Endothelial cell of umbilical vein (primary cell): ENCODE measurements at regions not wholly inside any gene's neighbourhood (a gene's known extent, or its start where the extent isn't known, plus 50 kb on each side); places are given as distances from the start of the nearest gene placed in this dataset.

Experiments
- BruUV-seq: library from RNA; stranded (reverse); fragments of 400-500 nt; replicated peaks from 2 replicates; lab custom pipeline; 2021; lab: Mats Ljungman, UMichigan
- CTCF ChIA-PET: fragments of 300-600, 350-600 bp; sonication (Branson Sonifier 250); formaldehyde crosslinking; loops from one replicate; lab custom pipeline; 2021; ENCODE audit warnings: antibody characterized with exemption, inconsistent platforms; lab: Charles Lee
- POLR2A ChIA-PET: fragments of 300-600, 350-600 bp; sonication (Branson Sonifier 250); formaldehyde crosslinking; loops from one replicate; lab custom pipeline; 2021; ENCODE audit warnings: antibody characterized with exemption, inconsistent platforms; lab: Charles Lee
- DNase-seq: peaks from one replicate; pipeline ENCODE4 v3.0.0-alpha.2; 2011; ENCODE audit warnings: low read depth, low spot score
- FAIRE-seq: peaks from 2 replicates; lab custom pipeline; 2011; peaks lifted over from hg19 to GRCh38; lab: Jason Lieb, UNC
- H2AFZ ChIP-seq: 2 replicates; pipeline ENCODE4 v1.6.0; 2012; ENCODE audit warnings: low read depth, low read length, control low read depth, inconsistent platforms
- H3K27ac ChIP-seq: 2 replicates; pipeline ENCODE4 v1.5.1; 2011; ENCODE audit warnings: low read depth, mild to moderate bottlenecking, control low read depth, low read length, moderate library complexity; ENCODE audit not compliant: insufficient read depth
- H3K27me3 ChIP-seq, 2 experiments: 2 replicates each; pipeline versions ENCODE4 v1.6.0 to v1.6.1; 2011; ENCODE audit warnings: low read length in 2 of 2, mixed read lengths in 1 of 2; ENCODE audit not compliant: control insufficient read depth in 2 of 2, insufficient read depth in 2 of 2
- H3K36me3 ChIP-seq, 2 experiments: 2 replicates in 1 of 2; 3 replicates in 1 of 2; pipeline ENCODE4 v1.5.1; 2011; ENCODE audit warnings: low read length in 2 of 2, mild to moderate bottlenecking in 1 of 2, moderate library complexity in 1 of 2; ENCODE audit not compliant: control insufficient read depth in 2 of 2, insufficient read depth in 2 of 2; ENCODE audit errors: extremely low read depth in 1 of 2
- H3K4me1 ChIP-seq: 3 replicates; pipeline ENCODE4 v1.5.1; 2011; ENCODE audit warnings: mild to moderate bottlenecking, low read length; ENCODE audit not compliant: control insufficient read depth, insufficient read depth; ENCODE audit errors: extremely low read depth
- H3K4me2 ChIP-seq: 2 replicates; pipeline ENCODE4 v1.6.1; 2011; ENCODE audit warnings: low read length, control low read depth, mixed read lengths; ENCODE audit not compliant: insufficient read depth
- H3K4me3 ChIP-seq, 3 experiments: fragments of 200-600 bp in 1 of 3; sonication (generic), shearing (Covaris generic) in 1 of 3; replicated peaks in 1 of 3; 2 replicates each; pipeline ENCODE4 v1.5.1; 2011 to 2016; ENCODE audit warnings: control low read depth in 3 of 3, low read length in 3 of 3, mild to moderate bottlenecking in 2 of 3, inconsistent platforms in 1 of 3, low read depth in 1 of 3, moderate library complexity in 1 of 3; ENCODE audit not compliant: insufficient read depth in 1 of 3
- H3K79me2 ChIP-seq: 2 replicates; pipeline ENCODE4 v1.6.0; 2012; ENCODE audit warnings: low read length, inconsistent platforms; ENCODE audit not compliant: control insufficient read depth, insufficient read depth
- H3K9ac ChIP-seq: replicated peaks from 2 replicates; pipeline ENCODE3; 2011; ENCODE audit warnings: low read length, control low read depth; ENCODE audit not compliant: insufficient read depth; ENCODE audit errors: extremely low read depth
- H3K9me1 ChIP-seq: replicated peaks from 3 replicates; pipeline ENCODE4 v1.6.0; 2011; ENCODE audit warnings: mild to moderate bottlenecking, low read length; ENCODE audit not compliant: control insufficient read depth, insufficient read depth; ENCODE audit errors: extremely low read depth
- H3K9me3 ChIP-seq: replicated peaks from 2 replicates; pipeline ENCODE4 v1.5.1; 2012; ENCODE audit warnings: low read length, inconsistent platforms; ENCODE audit not compliant: control insufficient read depth, insufficient read depth
- H4K20me1 ChIP-seq: replicated peaks from 2 replicates; pipeline ENCODE3; 2011; ENCODE audit warnings: mild to moderate bottlenecking, low read length; ENCODE audit not compliant: control insufficient read depth, insufficient read depth; ENCODE audit errors: extremely low read depth
- EZH2 ChIP-seq: IDR thresholded peaks from 2 replicates; pipeline ENCODE4 v1.6.1; 2012; ENCODE audit warnings: borderline replicate concordance, low read depth, mild to moderate bottlenecking, moderate library complexity, low read length, inconsistent platforms; ENCODE audit not compliant: severe bottlenecking
- FOS ChIP-seq: IDR thresholded peaks from 2 replicates; pipeline ENCODE4 v1.6.1; 2011; ENCODE audit warnings: mild to moderate bottlenecking, low read length, moderate library complexity, borderline replicate concordance; ENCODE audit not compliant: insufficient read depth
- GATA2 ChIP-seq: IDR thresholded peaks from 2 replicates; pipeline ENCODE4 v1.7.0; 2011; ENCODE audit warnings: low read depth, mild to moderate bottlenecking, moderate library complexity, mixed read lengths, low read length; ENCODE audit not compliant: insufficient read length, insufficient read depth
- JUN ChIP-seq: IDR thresholded peaks from 2 replicates; pipeline ENCODE4 v1.6.1; 2011; ENCODE audit warnings: borderline replicate concordance, low read depth; ENCODE audit not compliant: insufficient read length, insufficient read depth
- MYC ChIP-seq: IDR thresholded peaks from one replicate; pipeline ENCODE4 v1.6.1; 2011; ENCODE audit warnings: mild to moderate bottlenecking, low read depth, low read length
- POLR2A ChIP-seq: IDR thresholded peaks from 2 replicates; pipeline ENCODE4 v1.6.1; 2012; ENCODE audit warnings: low read depth, mild to moderate bottlenecking, control low read depth, low read length
- POLR2AphosphoS5 ChIP-seq: IDR thresholded peaks from 2 replicates; pipeline ENCODE4 v1.6.1; 2012; ENCODE audit warnings: low read depth, mild to moderate bottlenecking, control low read depth, low read length, moderate library complexity; ENCODE audit not compliant: insufficient read depth
- dilution Hi-C: fragments of 300-500 bp; cut with MboI; formaldehyde crosslinking; loops from one replicate; pipeline ENCODE4 v1.15.0; 2019; ENCODE audit warnings: low sequenced_read_pairs; ENCODE audit not compliant: extremely low pct_ligation_motif_present
- intact Hi-C: fragments of 100-400 bp; cut with micrococcal nuclease; formaldehyde crosslinking; loops from one replicate; pipeline ENCODE4 v1.10.0; 2022
- TF ChIP-seq, protein P1 (sequence below): IDR thresholded peaks from 2 replicates; pipeline ENCODE4 v1.6.1; 2011; ENCODE audit not compliant: insufficient read depth, insufficient read length
- TF ChIP-seq, protein P2 (sequence below), 2 donors: IDR thresholded peaks; 1 replicate in 1 of 2; 2 replicates in 1 of 2; pipeline ENCODE4 v1.5.1; 2011; ENCODE audit warnings: low read length in 2 of 2, mild to moderate bottlenecking in 2 of 2, moderate library complexity in 2 of 2, control low read depth in 1 of 2, inconsistent platforms in 1 of 2, low read depth in 1 of 2; ENCODE audit not compliant: insufficient read depth in 1 of 2; ENCODE audit errors: extremely low read depth in 1 of 2

DNA sequence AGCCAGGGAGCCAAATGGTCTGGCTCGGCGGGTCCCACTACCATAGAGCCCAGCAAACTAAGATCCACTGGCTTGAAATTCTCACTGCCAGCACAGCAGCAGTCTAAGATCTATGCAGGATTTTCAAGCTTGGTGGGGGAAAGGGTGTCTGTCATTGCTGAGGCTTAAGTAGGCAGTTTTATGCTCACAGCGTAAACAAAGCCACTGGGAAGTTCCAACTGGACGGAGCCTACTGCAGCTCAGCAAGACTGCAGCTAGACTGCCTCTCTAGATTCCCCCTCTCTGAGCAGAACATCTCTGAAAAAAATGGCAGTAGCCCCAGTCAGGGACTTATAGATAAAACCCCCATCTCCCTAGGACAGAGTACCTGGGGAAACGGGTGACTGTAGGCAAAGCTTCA, 277.6 kb upstream of the PHF14 start:
- Histone ChIP-seq H2AFZ (no peak overlapping the region), H3K79me2 (no peaks in the 10 kb centered on the region), H3K4me2 (no peak overlapping the region), H3K4me3 (no peak overlapping the region), H3K36me3 (no peaks in the 10 kb centered on the region), H4K20me1 (no peaks in the 10 kb centered on the region), H3K27ac (no peak overlapping the region), H3K4me1 (no peaks in the 10 kb centered on the region), H3K9ac (no peak overlapping the region), H3K27me3 (no peaks in the 10 kb centered on the region), H3K9me1 (no peaks in the 10 kb centered on the region), H3K9me3 (no peaks in the 10 kb centered on the region)
- intact Hi-C loops: no loop called here
- dilution Hi-C loops: no loop called here
- FAIRE-seq (no peak), DNase-seq (no peak)
- POLR2A ChIA-PET: no interaction called here
- no TSS peak for BruUV-seq
- CTCF ChIA-PET: no interaction called here
- TF ChIP-seq FOS: no peak
- no peak for TF ChIP-seq JUN
- TF ChIP-seq, protein P1, sequence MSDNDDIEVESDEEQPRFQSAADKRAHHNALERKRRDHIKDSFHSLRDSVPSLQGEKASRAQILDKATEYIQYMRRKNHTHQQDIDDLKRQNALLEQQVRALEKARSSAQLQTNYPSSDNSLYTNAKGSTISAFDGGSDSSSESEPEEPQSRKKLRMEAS: no peak
- no peak for TF ChIP-seq GATA2
- TF ChIP-seq POLR2A: no peak
- TF ChIP-seq MYC: no peak
- TF ChIP-seq, protein P2, sequence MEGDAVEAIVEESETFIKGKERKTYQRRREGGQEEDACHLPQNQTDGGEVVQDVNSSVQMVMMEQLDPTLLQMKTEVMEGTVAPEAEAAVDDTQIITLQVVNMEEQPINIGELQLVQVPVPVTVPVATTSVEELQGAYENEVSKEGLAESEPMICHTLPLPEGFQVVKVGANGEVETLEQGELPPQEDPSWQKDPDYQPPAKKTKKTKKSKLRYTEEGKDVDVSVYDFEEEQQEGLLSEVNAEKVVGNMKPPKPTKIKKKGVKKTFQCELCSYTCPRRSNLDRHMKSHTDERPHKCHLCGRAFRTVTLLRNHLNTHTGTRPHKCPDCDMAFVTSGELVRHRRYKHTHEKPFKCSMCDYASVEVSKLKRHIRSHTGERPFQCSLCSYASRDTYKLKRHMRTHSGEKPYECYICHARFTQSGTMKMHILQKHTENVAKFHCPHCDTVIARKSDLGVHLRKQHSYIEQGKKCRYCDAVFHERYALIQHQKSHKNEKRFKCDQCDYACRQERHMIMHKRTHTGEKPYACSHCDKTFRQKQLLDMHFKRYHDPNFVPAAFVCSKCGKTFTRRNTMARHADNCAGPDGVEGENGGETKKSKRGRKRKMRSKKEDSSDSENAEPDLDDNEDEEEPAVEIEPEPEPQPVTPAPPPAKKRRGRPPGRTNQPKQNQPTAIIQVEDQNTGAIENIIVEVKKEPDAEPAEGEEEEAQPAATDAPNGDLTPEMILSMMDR (IDR thresholded peaks at IDR 0.05; ENCODE audit: extremely low read depth in 1 of 2, insufficient read depth in 1 of 2, low read depth in 1 of 2, low read length in 2 of 2): no peak
- TF ChIP-seq EZH2: no peak
- no peak for TF ChIP-seq POLR2AphosphoS5
